ENCODE measurements at regions not wholly inside any gene's neighbourhood (a gene's known extent, or its start where the extent isn't known, plus 50 kb on each side); places are given as distances from the start of the nearest gene placed in this dataset.

DNA sequence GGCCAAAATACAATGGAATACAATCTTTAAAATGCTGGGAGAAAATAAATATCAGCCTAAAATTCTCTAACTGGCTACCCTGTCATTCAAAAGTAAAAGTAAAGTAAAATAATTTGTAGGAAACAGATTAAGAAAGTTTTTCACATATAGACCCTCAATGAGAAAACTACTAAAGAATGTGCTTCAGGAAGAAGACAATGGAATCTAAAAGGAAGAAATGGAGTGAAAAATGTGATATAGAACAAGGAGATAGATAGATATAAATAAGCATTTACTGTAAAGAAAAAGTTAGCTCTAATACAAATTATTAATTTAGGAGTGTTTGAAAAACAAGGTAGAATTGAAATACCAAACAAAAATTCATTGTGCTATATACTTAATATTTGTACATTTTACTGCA lies 368.6 kb upstream of the MPDZ start:
- H3K36me3 ChIP-seq, result no peaks in the 10 kb centered on the region
- no peak for DNase-seq
- TF ChIP-seq CTCF (IDR thresholded peaks at IDR 0.05; ENCODE audit: low read depth, low read length), result no peak
- H3K4me3 ChIP-seq (ENCODE audit: low read depth, low read length), result no peak overlapping the region
- no peaks in the 10 kb centered on the region for H3K27me3 ChIP-seq (ENCODE audit: insufficient read depth, low read depth, severe bottlenecking)
- no peak overlapping the region for H3K27ac ChIP-seq
- no peaks in the 10 kb centered on the region for H3K9me3 ChIP-seq (ENCODE audit: severe bottlenecking)

DNA sequence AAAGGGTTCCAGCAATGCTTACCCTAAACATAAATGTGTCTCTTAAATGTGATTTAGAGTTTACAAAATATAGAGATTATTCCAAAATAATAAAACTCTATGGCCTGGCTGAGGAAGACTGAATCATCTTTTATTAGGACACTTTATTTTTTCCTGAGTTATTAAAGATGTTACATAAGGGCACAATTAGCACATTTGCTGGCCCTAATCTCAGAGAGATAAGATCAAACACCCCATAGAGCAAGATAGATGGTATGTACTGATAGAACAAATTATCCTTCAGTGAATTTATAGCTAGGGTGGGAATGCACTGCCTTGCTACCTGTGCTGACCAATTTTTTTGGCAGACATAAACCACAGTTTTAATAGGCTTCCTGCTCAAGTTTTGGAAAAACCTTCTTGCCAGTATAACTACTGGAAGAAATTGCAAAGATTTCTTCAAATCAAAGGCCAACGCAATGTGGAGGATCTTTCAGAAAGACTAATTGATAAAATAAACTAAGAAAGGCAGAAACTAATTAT lies 367.1 kb upstream of the MPDZ start:
- Histone ChIP-seq H3K4me3 (ENCODE audit: low read depth, low read length) (no peak overlapping the region), H3K27ac (no peak overlapping the region), H3K9me3 (ENCODE audit: severe bottlenecking) (no peaks in the 10 kb centered on the region), H3K36me3 (no peaks in the 10 kb centered on the region), H3K27me3 (ENCODE audit: insufficient read depth, low read depth, severe bottlenecking) (no peaks in the 10 kb centered on the region)
- TF ChIP-seq CTCF (IDR thresholded peaks at IDR 0.05; ENCODE audit: low read depth, low read length), result no peak
- no peak for DNase-seq

GRCh38 chr9:13645557-13645956 lies 366.1 kb upstream of the MPDZ start:
- no peak for DNase-seq
- no peak for TF ChIP-seq CTCF (IDR thresholded peaks at IDR 0.05; ENCODE audit: low read depth, low read length)

GRCh38 chr9:13644675-13645074 lies 365.2 kb upstream of the MPDZ start:
- H3K36me3 ChIP-seq, result no peaks in the 10 kb centered on the region
- H3K27ac ChIP-seq, result no peak overlapping the region
- TF ChIP-seq CTCF (IDR thresholded peaks at IDR 0.05; ENCODE audit: low read depth, low read length), result no peak
- no peaks in the 10 kb centered on the region for H3K27me3 ChIP-seq (ENCODE audit: insufficient read depth, low read depth, severe bottlenecking)
- DNase-seq, result no peak
- H3K4me3 ChIP-seq (ENCODE audit: low read depth, low read length), result no peak overlapping the region
- no peaks in the 10 kb centered on the region for H3K9me3 ChIP-seq (ENCODE audit: severe bottlenecking)

More at GRCh38 chr9:13645557-13645956, 366.1 kb upstream of the MPDZ start:
- Histone ChIP-seq H3K36me3 (no peaks in the 10 kb centered on the region), H3K27me3 (ENCODE audit: insufficient read depth, low read depth, severe bottlenecking) (no peaks in the 10 kb centered on the region), H3K27ac (no peak overlapping the region), H3K4me3 (ENCODE audit: low read depth, low read length) (no peak overlapping the region), H3K9me3 (ENCODE audit: severe bottlenecking) (no peaks in the 10 kb centered on the region)

GRCh38 chr9:13642646-13643045 lies 363.2 kb upstream of the MPDZ start:
- no peak overlapping the region for H3K4me3 ChIP-seq (ENCODE audit: low read depth, low read length)
- TF ChIP-seq CTCF (IDR thresholded peaks at IDR 0.05; ENCODE audit: low read depth, low read length), result no peak
- no peaks in the 10 kb centered on the region for H3K9me3 ChIP-seq (ENCODE audit: severe bottlenecking)
- no peak for DNase-seq
- no peaks in the 10 kb centered on the region for H3K27me3 ChIP-seq (ENCODE audit: insufficient read depth, low read depth, severe bottlenecking)
- H3K36me3 ChIP-seq, result no peaks in the 10 kb centered on the region
- no peak overlapping the region for H3K27ac ChIP-seq

- DNase-seq, result no peak
- Histone ChIP-seq H3K36me3 (no peaks in the 10 kb centered on the region), H3K4me3 (ENCODE audit: low read depth, low read length) (no peak overlapping the region), H3K27ac (no peak overlapping the region), H3K27me3 (ENCODE audit: insufficient read depth, low read depth, severe bottlenecking) (no peaks in the 10 kb centered on the region), H3K9me3 (ENCODE audit: severe bottlenecking) (no peaks in the 10 kb centered on the region)
- no peak for TF ChIP-seq CTCF (IDR thresholded peaks at IDR 0.05; ENCODE audit: low read depth, low read length)
Measured at GRCh38 chr9:13629067-13629466, 349.6 kb upstream of the MPDZ start.
